NCI-H1436 (cell line): ENCODE measurements at regions not wholly inside any gene's neighbourhood (a gene's known extent, or its start where the extent isn't known, plus 50 kb on each side); places are given as distances from the start of the nearest gene placed in this dataset.
"Not testable (repeated sequence)": the region's sequence is repeated elsewhere in the genome, so short reads cannot be mapped to it uniquely, and the experiment has no call there.

Experiments
- DNase-seq: peaks from one replicate; lab custom pipeline; 2025; lab: John Stamatoyannopoulos, UW

GRCh38 chr11:116698080-116698479 is 74.7 kb downstream of the BUD13 start:
- no peak for DNase-seq

GRCh38 chr11:116697639-116698038 is 75.1 kb downstream of the BUD13 start:
- no peak for DNase-seq

GRCh38 chr11:116697011-116697410 is 75.8 kb downstream of the BUD13 start:
- DNase-seq = no peak

GRCh38 chr11:116696381-116696941 is 76.3 kb downstream of the BUD13 start:
- peak; percentile 14 for DNase-seq

- no peak for DNase-seq
These were observed 77.0 kb downstream of the BUD13 start for GRCh38 chr11:116695657-116696254.

- no peak for DNase-seq
These were observed 77.8 kb downstream of the BUD13 start for GRCh38 chr11:116694815-116695590.

- DNase-seq = no peak
These were observed 78.5 kb downstream of the BUD13 start for GRCh38 chr11:116694349-116694725.

GRCh38 chr11:116693593-116694348 is 79.0 kb downstream of the BUD13 start:
- DNase-seq = no peak

- no peak for DNase-seq
These were observed 79.7 kb downstream of the BUD13 start for GRCh38 chr11:116693102-116693570.

GRCh38 chr11:116692318-116693101 is 80.3 kb downstream of the BUD13 start:
- no peak for DNase-seq

- DNase-seq = peak; percentile 56
These were observed 81.0 kb downstream of the BUD13 start for GRCh38 chr11:116691771-116692177.

- no peak for DNase-seq
These were observed 82.2 kb downstream of the BUD13 start for GRCh38 chr11:116690611-116691010.

GRCh38 chr11:116689413-116690127 is 83.2 kb downstream of the BUD13 start:
- no peak for DNase-seq

- no peak for DNase-seq
These were observed 84.6 kb downstream of the BUD13 start for GRCh38 chr11:116688202-116688540.

- DNase-seq = peak; percentile 52
These were observed 85.2 kb downstream of the BUD13 start for GRCh38 chr11:116687458-116688201.

- DNase-seq = peak; percentile 39
These were observed 85.9 kb downstream of the BUD13 start for GRCh38 chr11:116686866-116687265.

GRCh38 chr11:116683982-116684381 is 88.8 kb downstream of the BUD13 start:
- no peak for DNase-seq

GRCh38 chr11:116680349-116681125 is 92.2 kb downstream of the BUD13 start:
- DNase-seq = no peak

- DNase-seq = no peak
These were observed 93.9 kb downstream of the BUD13 start for GRCh38 chr11:116678887-116679286.

GRCh38 chr11:116667318-116667717 is 105.5 kb downstream of the BUD13 start:
- DNase-seq = not testable (repeated sequence)
